ENCODE measurements at regions not wholly inside any gene's neighbourhood (a gene's known extent, or its start where the extent isn't known, plus 50 kb on each side); places are given as distances from the start of the nearest gene placed in this dataset.

DNA sequence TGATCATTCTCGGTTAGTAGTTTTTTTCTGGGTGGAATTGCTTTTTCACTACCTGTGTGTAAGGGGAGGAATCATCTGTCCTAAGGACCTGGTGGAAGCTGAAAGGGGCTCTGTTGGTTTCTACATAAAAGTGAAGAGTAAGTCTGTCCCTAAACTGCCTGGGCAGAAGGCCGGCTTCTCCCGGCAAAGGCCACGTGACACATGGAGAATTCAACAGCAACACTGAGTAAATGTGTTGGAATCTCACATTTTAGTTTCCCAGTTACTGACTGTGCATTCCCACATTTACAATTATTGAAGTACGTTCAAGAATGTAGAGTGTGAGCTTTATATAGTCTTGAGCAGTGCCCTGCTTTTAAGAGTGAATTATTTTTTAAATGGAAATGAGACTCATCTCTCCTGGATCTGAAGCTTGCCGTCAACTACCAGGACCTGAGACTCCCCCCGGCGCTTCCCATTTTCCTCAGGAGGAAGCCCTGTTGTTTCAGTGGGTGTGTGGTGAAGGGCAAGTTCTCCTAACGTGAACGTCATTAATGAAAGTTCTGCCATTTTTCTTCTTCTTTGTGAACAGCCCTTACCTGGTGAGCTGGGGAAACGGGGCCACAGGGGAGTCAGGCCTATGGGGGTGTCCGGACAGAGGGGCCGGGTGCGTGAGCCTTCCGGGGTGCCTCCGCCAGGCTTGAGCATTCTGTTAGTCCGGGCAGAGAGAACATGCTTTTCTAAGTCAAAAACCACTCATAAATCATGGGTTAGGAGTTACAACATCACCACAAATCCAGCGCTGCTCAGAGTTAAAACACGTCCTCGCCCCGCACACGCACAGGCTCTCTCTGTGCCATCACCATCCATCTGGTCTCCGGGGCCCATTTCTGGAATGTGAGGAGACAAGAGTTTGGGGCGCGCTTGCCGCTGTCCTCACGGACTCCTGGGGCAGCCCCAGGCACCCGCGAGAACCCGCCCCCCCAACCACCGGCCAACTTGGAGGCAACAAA, 56.6 kb upstream of the SMOC2 start:
- Histone ChIP-seq H3K9me3 (peaks cover 36% of the 10 kb centered on the region), H3K4me3 (no peak overlapping the region), H3K4me1 (no peaks in the 10 kb centered on the region), H3K4me2 (no peak overlapping the region), H3K9ac (no peak overlapping the region), H3K36me3 (no peaks in the 10 kb centered on the region), H3K27ac (no peak overlapping the region), H4K20me1 (no peaks in the 10 kb centered on the region), H3K27me3 (no peaks in the 10 kb centered on the region)
- TF ChIP-seq Cebpa-rat (IDR thresholded peaks at IDR 0.05) = no peak

DNA sequence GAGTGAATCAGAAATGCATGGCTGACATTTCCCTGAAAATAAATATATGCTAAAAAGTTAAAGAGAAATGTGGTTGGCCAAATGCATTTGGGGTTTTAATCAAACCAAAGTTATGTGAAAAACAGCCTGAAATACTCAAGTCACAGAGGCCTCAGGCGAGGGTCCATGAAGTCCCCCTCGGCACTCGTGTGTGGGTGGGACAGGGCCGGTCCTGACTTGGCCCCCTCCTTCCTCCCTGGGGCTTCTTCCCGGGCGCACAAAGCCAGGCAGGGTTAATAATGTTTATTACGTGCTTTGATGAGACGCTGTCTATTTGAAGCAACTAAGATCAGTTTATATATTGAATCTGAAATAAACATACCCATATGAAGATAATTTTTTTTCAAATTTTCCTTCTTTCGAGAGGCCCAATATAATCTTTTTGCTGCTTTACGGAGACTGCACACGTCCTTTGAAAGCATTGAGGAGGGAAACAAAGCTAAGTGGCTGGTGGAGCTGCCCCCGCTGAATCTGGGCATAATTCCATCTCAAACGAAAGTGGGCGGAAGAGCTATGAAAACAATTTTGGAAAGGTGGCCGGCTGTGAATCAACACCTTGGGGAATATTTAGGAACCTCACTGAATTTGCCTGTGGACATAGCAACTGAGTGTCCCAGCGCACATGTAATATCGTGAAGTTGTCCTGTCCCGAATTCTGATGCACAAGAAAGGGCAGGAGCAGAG, 55.8 kb upstream of the SMOC2 start:
- no peaks in the 10 kb centered on the region for H3K27me3 ChIP-seq
- H3K9me3 ChIP-seq = peaks cover 27% of the 10 kb centered on the region
- TF ChIP-seq Cebpa-rat (IDR thresholded peaks at IDR 0.05) = no peak

DNA sequence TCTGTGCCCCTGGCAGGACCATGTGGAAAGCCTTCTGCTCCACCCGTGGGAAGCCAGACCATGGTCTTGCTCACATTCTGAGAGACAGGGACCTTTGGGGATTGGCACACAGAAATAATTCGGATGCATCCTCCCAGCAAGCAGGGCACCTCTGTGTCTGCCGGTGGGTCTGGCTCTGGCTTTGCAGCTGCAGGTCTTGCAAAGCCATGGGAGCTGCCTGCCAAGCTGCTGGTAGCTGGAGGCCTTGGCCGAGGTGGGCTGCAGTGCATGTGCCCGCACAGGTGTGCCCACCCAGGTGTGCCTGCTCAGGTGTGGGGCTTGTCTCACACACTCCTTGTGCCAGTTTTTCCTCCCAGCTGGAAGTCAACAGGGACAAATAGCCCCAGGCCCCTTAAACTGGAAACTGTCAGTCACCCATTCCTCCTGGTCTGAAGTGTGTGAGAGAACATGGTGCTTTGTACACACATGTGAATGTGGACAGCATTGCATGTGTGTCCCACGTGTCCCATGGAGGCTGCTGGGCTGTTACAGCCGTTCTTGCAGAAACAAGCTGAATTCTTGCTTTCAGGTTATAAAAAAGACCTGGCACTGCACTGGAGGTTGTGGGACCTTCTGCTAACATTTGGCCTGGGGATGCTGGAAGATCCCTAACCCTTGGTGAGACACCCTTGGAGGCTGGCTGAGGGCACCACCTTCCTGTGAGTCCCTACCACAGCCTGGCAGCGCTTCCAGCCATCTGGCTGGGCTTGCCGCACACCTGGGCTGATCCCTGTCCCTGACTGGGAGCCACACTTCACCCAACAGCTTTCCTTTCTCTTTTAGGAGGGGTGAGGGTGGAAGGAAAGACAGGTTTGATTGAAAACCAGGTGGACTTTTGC, 54.9 kb upstream of the SMOC2 start:
- no peak for TF ChIP-seq Cebpa-rat (IDR thresholded peaks at IDR 0.05)
- no peaks in the 10 kb centered on the region for H3K36me3 ChIP-seq
- no peak overlapping the region for H3K4me3 ChIP-seq
- no peak overlapping the region for H3K4me2 ChIP-seq
- peaks cover 10% of the 10 kb centered on the region for H3K4me1 ChIP-seq
- H3K9me3 ChIP-seq = peaks cover 18% of the 10 kb centered on the region
- H3K9ac ChIP-seq = no peak overlapping the region
- no peak overlapping the region for H3K27ac ChIP-seq
- no peaks in the 10 kb centered on the region for H3K27me3 ChIP-seq
- no peaks in the 10 kb centered on the region for H4K20me1 ChIP-seq

More for the DNA sequence above, 55.8 kb upstream of the SMOC2 start:
- Histone ChIP-seq H3K4me2 (no peak overlapping the region), H3K9ac (no peak overlapping the region), H3K4me1 (peaks cover 1% of the 10 kb centered on the region; the same call in 1 of the 2 replicates), H3K4me3 (no peak overlapping the region), H3K27ac (no peak overlapping the region), H4K20me1 (no peaks in the 10 kb centered on the region), H3K36me3 (no peaks in the 10 kb centered on the region)

DNA sequence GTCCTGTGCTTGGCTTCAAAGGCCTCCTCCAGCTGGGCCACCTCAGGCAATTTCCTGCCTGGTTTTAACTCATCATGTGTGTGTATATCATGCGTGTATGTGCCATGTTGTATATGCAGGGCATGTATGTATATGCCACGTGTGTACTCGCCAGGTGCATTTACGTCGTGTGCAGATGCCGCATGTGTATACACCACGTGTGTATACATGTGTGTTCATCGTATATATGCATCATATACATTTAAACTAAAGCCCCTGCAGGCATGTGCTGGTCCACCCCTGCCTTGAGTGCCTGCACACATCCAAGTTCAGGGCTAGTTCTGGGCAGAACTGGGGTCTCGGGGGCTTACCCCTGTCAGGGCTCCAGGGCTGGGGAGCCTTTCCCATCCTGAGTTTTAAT, 54.0 kb upstream of the SMOC2 start:
- Histone ChIP-seq H3K4me3 (no peak overlapping the region), H3K36me3 (no peaks in the 10 kb centered on the region), H3K4me1 (peaks cover 12% of the 10 kb centered on the region), H4K20me1 (no peaks in the 10 kb centered on the region), H3K27ac (no peak overlapping the region), H3K9ac (no peak overlapping the region), H3K4me2 (no peak overlapping the region), H3K9me3 (peaks cover 9% of the 10 kb centered on the region), H3K27me3 (no peaks in the 10 kb centered on the region)
- TF ChIP-seq Cebpa-rat (IDR thresholded peaks at IDR 0.05) = no peak

DNA sequence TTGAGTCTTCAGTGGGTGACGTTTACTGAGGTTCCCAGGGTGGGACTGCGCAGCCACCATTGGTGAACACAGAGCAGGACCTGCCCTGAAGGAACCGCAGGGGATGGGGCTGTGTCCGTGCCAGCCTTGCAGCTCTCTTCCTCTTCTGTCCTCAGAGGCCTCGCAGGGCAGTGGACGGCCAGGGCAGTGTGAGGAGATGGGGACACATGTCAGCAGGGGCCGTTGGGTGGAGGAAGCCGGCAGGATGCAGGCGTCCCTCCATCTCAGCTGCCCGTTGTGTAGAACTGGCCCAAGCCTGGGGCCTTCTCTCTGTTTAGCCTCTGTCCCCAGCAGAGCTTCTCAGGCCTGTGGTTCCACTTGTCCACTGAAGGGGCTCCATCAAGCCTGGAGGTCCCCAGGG, 53.6 kb upstream of the SMOC2 start:
- Histone ChIP-seq H3K4me3 (no peak overlapping the region), H3K4me1 (peaks cover 12% of the 10 kb centered on the region), H3K27me3 (no peaks in the 10 kb centered on the region), H3K9me3 (peaks cover 6% of the 10 kb centered on the region; the same call in 1 of the 2 replicates), H3K36me3 (no peaks in the 10 kb centered on the region), H3K4me2 (no peak overlapping the region), H3K9ac (no peak overlapping the region), H3K27ac (no peak overlapping the region), H4K20me1 (no peaks in the 10 kb centered on the region)
- TF ChIP-seq Cebpa-rat (IDR thresholded peaks at IDR 0.05) = no peak

DNA sequence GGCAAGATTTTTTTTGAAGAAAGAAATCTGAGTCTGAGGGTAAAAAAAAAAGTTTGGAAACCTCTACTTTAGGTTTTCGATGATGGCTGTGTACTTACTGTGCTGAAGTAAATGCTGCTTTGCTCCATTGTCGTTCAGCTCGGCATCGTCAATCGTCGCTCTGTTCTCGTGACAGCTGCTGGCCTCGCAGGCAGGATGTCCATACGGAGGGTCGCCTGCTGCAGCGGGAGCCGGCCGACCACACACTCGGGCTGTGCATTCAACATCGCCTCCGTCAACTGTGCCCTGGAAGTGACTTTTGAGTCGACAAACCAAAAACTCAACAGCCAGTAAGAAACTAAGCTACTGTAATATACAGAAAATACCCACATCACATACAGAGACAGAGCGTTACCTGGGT, 53.1 kb upstream of the SMOC2 start:
- no peaks in the 10 kb centered on the region for H3K27me3 ChIP-seq
- no peaks in the 10 kb centered on the region for H4K20me1 ChIP-seq
- peaks cover 6% of the 10 kb centered on the region; the same call in 1 of the 2 replicates for H3K9me3 ChIP-seq
- no peaks in the 10 kb centered on the region for H3K36me3 ChIP-seq
- H3K4me2 ChIP-seq = no peak overlapping the region
- H3K9ac ChIP-seq = no peak overlapping the region
- no peak overlapping the region for H3K27ac ChIP-seq
- TF ChIP-seq Cebpa-rat (IDR thresholded peaks at IDR 0.05) = no peak
- H3K4me3 ChIP-seq = no peak overlapping the region
- peaks cover 12% of the 10 kb centered on the region for H3K4me1 ChIP-seq

DNA sequence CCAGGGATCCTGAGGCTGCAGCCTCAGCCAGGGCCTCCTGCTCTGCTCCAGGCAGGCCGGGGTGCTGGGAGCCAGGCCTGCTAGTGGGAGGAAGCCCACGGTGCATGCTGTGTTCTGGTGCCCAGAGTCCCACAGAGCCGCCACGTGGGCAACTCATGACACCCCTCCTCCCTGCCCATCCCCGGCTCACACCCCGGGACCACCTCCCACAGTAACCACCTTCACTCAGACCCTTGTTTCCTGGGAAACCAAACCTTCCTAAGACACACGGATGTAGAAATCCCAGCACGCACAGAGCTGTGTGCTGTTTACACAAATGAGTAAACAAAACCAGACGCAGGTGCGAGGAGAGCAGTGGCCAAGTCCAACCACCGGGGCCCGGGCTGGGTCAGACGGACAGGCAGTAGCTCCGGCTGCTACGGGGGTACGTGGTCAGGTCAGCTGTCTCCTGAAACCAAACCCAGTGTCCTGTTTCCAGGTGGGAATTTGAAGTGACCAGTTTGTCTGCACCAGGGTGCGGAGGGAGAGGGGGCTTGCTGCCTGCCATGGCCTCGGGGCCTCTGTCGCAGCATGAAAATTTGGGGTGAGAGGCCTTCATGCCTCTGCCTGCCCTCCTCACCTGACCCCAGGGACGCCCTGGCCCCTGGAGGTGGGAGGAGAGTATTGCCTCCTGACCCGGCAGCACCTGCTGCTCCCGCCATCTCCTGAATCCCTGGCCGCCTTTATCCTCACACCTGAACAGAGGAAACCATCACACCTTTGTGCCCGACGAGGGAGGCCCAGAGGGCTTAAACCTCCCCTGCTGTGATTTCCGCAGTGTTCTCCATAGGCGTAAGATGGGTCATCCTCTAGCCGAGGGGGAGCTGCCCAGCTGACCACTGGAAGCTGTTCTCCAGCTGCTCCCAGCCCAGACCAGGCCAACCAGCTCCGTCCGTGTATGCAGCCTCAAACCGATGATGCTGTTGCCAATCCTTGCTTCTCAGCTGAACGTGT, 52.0 kb upstream of the SMOC2 start:
- Histone ChIP-seq H3K9ac (no peak overlapping the region), H3K27me3 (no peaks in the 10 kb centered on the region), H3K4me1 (peaks cover 12% of the 10 kb centered on the region), H4K20me1 (no peaks in the 10 kb centered on the region), H3K27ac (no peak overlapping the region), H3K4me3 (no peak overlapping the region), H3K4me2 (no peak overlapping the region), H3K9me3 (no peaks in the 10 kb centered on the region), H3K36me3 (no peaks in the 10 kb centered on the region)
- no peak for TF ChIP-seq Cebpa-rat (IDR thresholded peaks at IDR 0.05)

DNA sequence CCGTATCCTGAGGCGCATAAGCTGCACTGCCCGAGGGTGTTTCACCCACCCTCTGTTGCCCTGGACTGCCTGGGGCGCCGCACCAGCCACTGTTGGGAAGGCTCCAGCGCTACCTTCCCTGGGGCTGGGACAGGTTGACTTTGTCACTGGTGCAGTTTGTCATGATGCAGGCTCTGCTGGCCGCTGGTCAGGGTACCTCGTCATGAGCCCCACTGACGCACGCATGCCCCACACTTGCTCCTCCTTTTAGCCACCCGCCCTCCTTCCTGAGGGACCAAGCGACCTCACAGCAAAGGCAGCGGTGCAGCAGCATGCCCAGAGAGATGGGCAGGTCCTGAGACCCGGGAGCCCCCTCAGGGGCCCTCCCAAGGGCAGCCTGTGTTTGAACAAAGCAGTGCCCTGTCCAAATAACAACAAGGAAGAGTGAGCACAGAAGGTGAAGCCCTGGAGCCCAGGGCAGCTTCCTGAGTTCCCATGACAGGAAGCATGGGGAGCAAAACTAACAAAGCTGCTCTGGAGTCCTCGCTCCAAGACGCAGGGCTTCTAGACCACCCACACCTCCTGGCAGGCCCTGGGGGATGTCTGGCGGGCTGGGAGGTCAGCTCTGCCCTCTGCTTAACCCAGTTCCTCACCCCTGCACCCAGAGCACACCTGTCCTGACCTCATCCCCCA, 50.1 kb upstream of the SMOC2 start:
- peaks cover 12% of the 10 kb centered on the region for H3K4me1 ChIP-seq
- H4K20me1 ChIP-seq = no peaks in the 10 kb centered on the region
- no peaks in the 10 kb centered on the region for H3K9me3 ChIP-seq
- peak overlapping the region; percentile 34; the same call in 1 of the 2 replicates for H3K4me2 ChIP-seq
- no peak overlapping the region for H3K9ac ChIP-seq
- TF ChIP-seq Cebpa-rat (IDR thresholded peaks at IDR 0.05) = no peak
- H3K27ac ChIP-seq = no peak overlapping the region
- H3K27me3 ChIP-seq = no peaks in the 10 kb centered on the region
- H3K4me3 ChIP-seq = no peak overlapping the region
- no peaks in the 10 kb centered on the region for H3K36me3 ChIP-seq

Data from BLaER1 (cell line).